ENCODE measurements at regions not wholly inside any gene's neighbourhood (a gene's known extent, or its start where the extent isn't known, plus 50 kb on each side); places are given as distances from the start of the nearest gene placed in this dataset.

GRCh38 chr21:16372586-16372985, 642.8 kb downstream of the USP25 start:
- no peaks in the 10 kb centered on the region for H3K36me3 ChIP-seq (ENCODE audit: control insufficient read depth, insufficient read depth, low read length)
- no peak for DNase-seq (ENCODE audit: low read depth)
- H3K4me3 ChIP-seq (ENCODE audit: low read depth, low read length): no peak overlapping the region
- no peak for TF ChIP-seq CTCF (IDR thresholded peaks at IDR 0.05; ENCODE audit: insufficient read depth, low read length, poor library complexity, severe bottlenecking)
- H3K27me3 ChIP-seq (ENCODE audit: control insufficient read depth, insufficient read depth, low read length): no peaks in the 10 kb centered on the region

DNA sequence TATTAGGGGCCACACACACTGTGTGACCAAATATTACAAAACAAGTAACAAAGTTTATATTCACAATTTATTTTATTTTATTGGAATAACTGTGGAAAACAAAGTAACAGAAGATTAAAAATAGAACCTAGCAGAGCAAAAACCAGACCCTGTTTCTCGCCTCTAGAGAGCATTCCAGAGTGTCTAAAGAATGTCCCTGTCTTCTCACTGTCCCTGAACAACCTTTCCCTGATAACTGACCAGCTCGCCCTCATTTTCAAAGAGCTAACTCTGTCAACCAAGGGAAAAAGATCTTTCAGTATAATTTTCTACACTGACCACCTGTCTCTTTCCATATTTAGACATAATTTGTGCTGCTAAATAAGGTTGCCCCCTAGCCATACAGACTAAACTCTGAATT, 646.9 kb downstream of the USP25 start:
- Histone ChIP-seq H3K4me3 (ENCODE audit: low read depth, low read length) (no peak overlapping the region), H3K36me3 (ENCODE audit: control insufficient read depth, insufficient read depth, low read length) (no peaks in the 10 kb centered on the region), H3K27me3 (ENCODE audit: control insufficient read depth, insufficient read depth, low read length) (no peaks in the 10 kb centered on the region)
- TF ChIP-seq CTCF (IDR thresholded peaks at IDR 0.05; ENCODE audit: insufficient read depth, low read length, poor library complexity, severe bottlenecking): no peak
- no peak for DNase-seq (ENCODE audit: low read depth)

GRCh38 chr21:16377120-16377658, 647.4 kb downstream of the USP25 start:
- no peak for DNase-seq (ENCODE audit: low read depth)
- no peaks in the 10 kb centered on the region for H3K27me3 ChIP-seq (ENCODE audit: control insufficient read depth, insufficient read depth, low read length)
- no peak overlapping the region for H3K4me3 ChIP-seq (ENCODE audit: low read depth, low read length)
- TF ChIP-seq CTCF (IDR thresholded peaks at IDR 0.05; ENCODE audit: insufficient read depth, low read length, poor library complexity, severe bottlenecking): no peak
- no peaks in the 10 kb centered on the region for H3K36me3 ChIP-seq (ENCODE audit: control insufficient read depth, insufficient read depth, low read length)

DNA sequence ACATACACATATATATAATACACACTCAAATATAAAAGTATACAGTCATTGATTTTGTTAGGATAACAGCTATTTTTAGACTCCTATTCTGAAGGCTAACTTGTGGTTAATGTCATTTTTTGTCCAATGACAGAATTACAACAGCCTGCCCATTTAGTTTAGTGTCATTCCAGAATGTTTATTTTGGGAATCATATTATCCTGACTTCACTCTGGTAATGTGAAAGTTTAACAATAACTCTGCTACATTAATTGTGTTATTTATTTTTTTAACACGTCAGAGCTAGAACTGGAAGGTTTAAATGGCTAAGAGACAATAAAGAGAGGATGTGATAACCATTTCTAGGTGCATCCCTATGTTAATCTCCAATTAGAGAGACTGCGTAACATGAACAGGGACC, 648.1 kb downstream of the USP25 start:
- no peak for DNase-seq (ENCODE audit: low read depth)
- Histone ChIP-seq H3K27me3 (ENCODE audit: control insufficient read depth, insufficient read depth, low read length) (no peaks in the 10 kb centered on the region), H3K36me3 (ENCODE audit: control insufficient read depth, insufficient read depth, low read length) (no peaks in the 10 kb centered on the region), H3K4me3 (ENCODE audit: low read depth, low read length) (no peak overlapping the region)
- no peak for TF ChIP-seq CTCF (IDR thresholded peaks at IDR 0.05; ENCODE audit: insufficient read depth, low read length, poor library complexity, severe bottlenecking)

- no peak for TF ChIP-seq CTCF (IDR thresholded peaks at IDR 0.05; ENCODE audit: insufficient read depth, low read length, poor library complexity, severe bottlenecking)
- Histone ChIP-seq H3K27me3 (ENCODE audit: control insufficient read depth, insufficient read depth, low read length) (no peaks in the 10 kb centered on the region), H3K4me3 (ENCODE audit: low read depth, low read length) (no peak overlapping the region), H3K36me3 (ENCODE audit: control insufficient read depth, insufficient read depth, low read length) (no peaks in the 10 kb centered on the region)
- no peak for DNase-seq (ENCODE audit: low read depth)
These were observed 648.7 kb downstream of the USP25 start for GRCh38 chr21:16378525-16378924.

DNA sequence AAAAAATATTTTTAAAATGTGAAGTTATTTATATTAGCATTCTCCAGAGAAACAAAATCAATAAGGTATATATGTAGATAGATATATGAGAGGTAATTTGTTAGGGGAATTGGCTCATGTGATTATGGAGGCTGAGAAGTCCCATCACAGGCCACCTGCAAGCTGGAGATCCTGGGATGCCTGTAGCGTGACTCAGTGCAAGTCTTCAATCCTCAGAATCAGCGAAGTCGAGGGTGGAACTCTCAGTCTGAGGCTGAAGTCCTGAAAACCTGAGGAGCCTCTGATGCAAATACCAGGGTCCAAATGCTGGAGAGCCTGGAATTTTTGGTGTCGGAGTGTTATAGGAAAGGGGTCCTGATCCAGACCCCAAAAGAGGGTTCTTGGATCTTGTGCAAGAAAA, 658.5 kb downstream of the USP25 start:
- DNase-seq (ENCODE audit: low read depth): no peak

More for the DNA sequence above, 658.5 kb downstream of the USP25 start:
- Histone ChIP-seq H3K27me3 (ENCODE audit: control insufficient read depth, insufficient read depth, low read length) (no peaks in the 10 kb centered on the region), H3K36me3 (ENCODE audit: control insufficient read depth, insufficient read depth, low read length) (no peaks in the 10 kb centered on the region), H3K4me3 (ENCODE audit: low read depth, low read length) (no peak overlapping the region)
- no peak for TF ChIP-seq CTCF (IDR thresholded peaks at IDR 0.05; ENCODE audit: insufficient read depth, low read length, poor library complexity, severe bottlenecking)
